ENCODE measurements at regions not wholly inside any gene's neighbourhood (a gene's known extent, or its start where the extent isn't known, plus 50 kb on each side); places are given as distances from the start of the nearest gene placed in this dataset.

DNA sequence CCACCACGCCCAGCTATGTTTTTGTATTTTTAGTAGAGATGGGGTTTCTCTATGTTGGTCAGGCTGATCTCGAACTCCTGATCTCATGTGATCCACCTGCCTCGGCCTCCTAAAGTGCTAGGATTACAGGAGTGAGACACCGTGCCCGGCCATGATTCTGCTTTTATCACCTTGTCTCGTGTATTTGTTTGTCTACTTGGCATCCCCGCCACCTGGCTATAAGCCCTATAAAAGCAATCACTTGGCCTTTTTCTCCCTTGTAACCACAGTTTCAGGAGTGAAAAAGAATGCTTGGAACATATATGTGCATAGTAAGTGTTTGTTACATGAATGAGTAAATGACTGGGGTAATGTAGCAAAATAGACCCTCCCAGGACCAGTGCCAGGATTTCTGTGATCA lies 77.5 kb upstream of the PAPOLG start:
- no peak for TF ChIP-seq POLR2A (IDR thresholded peaks at IDR 0.05)
- TF ChIP-seq POLR2AphosphoS5 (IDR thresholded peaks at IDR 0.05), result no peak
